Peyer's patch (tissue), 4 donors: ENCODE measurements at regions not wholly inside any gene's neighbourhood (a gene's known extent, or its start where the extent isn't known, plus 50 kb on each side); places are given as distances from the start of the nearest gene placed in this dataset.

ENCODE experiments used
- POLR2A ChIP-seq, 2 donors: fragments of 450-650 bp; IDR thresholded peaks; one replicate each; pipeline ENCODE4 v1.5.1; 2017; ENCODE audit warnings: antibody characterized with exemption in 2 of 2, mild to moderate bottlenecking in 2 of 2, moderate library complexity in 2 of 2
- TF ChIP-seq, protein P1 (sequence below), 6 experiments: fragments of 450-650 bp in 4 of 6; fragments of 200-600 bp in 2 of 6; sonication (generic) in 1 of 6; IDR thresholded peaks; one replicate each; pipeline ENCODE4 v1.5.1; 2017 to 2019; ENCODE audit warnings: antibody characterized with exemption in 6 of 6, mild to moderate bottlenecking in 3 of 6, moderate library complexity in 1 of 6

GRCh38 chr7:94250124-94250523 is 144.6 kb upstream of the COL1A2 start:
- TF ChIP-seq, protein P1, sequence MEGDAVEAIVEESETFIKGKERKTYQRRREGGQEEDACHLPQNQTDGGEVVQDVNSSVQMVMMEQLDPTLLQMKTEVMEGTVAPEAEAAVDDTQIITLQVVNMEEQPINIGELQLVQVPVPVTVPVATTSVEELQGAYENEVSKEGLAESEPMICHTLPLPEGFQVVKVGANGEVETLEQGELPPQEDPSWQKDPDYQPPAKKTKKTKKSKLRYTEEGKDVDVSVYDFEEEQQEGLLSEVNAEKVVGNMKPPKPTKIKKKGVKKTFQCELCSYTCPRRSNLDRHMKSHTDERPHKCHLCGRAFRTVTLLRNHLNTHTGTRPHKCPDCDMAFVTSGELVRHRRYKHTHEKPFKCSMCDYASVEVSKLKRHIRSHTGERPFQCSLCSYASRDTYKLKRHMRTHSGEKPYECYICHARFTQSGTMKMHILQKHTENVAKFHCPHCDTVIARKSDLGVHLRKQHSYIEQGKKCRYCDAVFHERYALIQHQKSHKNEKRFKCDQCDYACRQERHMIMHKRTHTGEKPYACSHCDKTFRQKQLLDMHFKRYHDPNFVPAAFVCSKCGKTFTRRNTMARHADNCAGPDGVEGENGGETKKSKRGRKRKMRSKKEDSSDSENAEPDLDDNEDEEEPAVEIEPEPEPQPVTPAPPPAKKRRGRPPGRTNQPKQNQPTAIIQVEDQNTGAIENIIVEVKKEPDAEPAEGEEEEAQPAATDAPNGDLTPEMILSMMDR (IDR thresholded peaks at IDR 0.05) = no peak
- TF ChIP-seq POLR2A (IDR thresholded peaks at IDR 0.05) = no peak
